Omental fat pad (tissue), 3 donors: ENCODE measurements at regions not wholly inside any gene's neighbourhood (a gene's known extent, or its start where the extent isn't known, plus 50 kb on each side); places are given as distances from the start of the nearest gene placed in this dataset.

Experiments used
- ATAC-seq: fragments of 150-250 bp; one replicate; pipeline ENCODE4 v1.9.1; 2016; ENCODE audit warnings: mild to moderate bottlenecking, moderate library complexity; ENCODE audit not compliant: low FRiP score
- DNase-seq: peaks from one replicate; pipeline ENCODE4 v3.0.0-alpha.2; 2019; ENCODE audit warnings: low spot score
- CTCF ChIP-seq, 3 donors: fragments of 450-650 bp; IDR thresholded peaks; one replicate each; pipeline ENCODE4 v1.5.1; 2016 to 2017; ENCODE audit warnings: antibody characterized with exemption in 3 of 3, mild to moderate bottlenecking in 3 of 3, moderate library complexity in 2 of 3

DNA sequence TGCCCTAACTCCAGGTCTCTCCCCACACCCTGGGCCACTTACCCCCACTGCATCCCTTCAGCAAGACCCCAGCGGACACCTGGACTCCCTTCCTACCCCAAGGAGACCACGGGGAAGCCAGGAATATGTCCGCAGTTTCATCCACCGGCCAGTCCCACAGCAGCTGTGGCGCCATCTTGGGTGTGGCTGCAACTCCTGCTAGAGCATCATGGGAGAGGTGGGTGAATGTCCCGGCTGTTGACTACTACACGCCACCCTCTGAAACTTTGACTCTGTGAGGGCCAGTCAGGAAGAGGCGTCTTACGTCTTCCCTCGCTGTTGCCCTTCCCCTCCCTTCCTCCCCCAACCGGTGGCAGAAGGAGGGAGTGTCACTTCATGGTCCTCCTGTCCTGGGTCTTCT, 238.3 kb upstream of the RNF32 start:
- no peak for DNase-seq
- TF ChIP-seq CTCF (IDR thresholded peaks at IDR 0.05): no peak
- ATAC-seq: no peak

GRCh38 chr7:156401617-156402016, 239.0 kb upstream of the RNF32 start:
- ATAC-seq (no peak), DNase-seq (no peak)

DNA sequence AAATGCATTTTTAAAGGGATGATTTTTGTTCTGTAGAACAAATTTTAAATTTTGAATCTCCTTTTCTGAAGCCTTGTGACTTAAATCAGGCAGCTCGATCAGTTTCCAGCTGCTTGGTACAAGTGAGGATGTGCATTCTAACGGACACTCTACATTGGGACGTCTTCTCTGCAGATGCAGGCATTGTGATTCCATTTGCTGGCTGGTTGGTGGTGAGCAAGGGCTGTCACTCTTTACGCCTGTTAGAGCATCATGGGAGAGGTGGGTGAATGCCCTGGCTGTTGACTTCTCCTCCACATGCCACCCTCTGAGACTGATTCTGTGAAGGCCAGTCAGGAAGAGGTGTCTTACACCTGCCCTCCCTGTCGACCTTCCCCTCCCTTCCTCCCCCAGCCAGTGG, 240.5 kb upstream of the RNF32 start:
- no peak for DNase-seq
- ATAC-seq: no peak
- TF ChIP-seq CTCF (IDR thresholded peaks at IDR 0.05): no peak

More at GRCh38 chr7:156401617-156402016, 239.0 kb upstream of the RNF32 start:
- no peak for TF ChIP-seq CTCF (IDR thresholded peaks at IDR 0.05)

- ATAC-seq (no peak), DNase-seq (no peak)
- no peak for TF ChIP-seq CTCF (IDR thresholded peaks at IDR 0.05)
Observed at GRCh38 chr7:156397249-156397648, 243.3 kb upstream of the RNF32 start.

DNA sequence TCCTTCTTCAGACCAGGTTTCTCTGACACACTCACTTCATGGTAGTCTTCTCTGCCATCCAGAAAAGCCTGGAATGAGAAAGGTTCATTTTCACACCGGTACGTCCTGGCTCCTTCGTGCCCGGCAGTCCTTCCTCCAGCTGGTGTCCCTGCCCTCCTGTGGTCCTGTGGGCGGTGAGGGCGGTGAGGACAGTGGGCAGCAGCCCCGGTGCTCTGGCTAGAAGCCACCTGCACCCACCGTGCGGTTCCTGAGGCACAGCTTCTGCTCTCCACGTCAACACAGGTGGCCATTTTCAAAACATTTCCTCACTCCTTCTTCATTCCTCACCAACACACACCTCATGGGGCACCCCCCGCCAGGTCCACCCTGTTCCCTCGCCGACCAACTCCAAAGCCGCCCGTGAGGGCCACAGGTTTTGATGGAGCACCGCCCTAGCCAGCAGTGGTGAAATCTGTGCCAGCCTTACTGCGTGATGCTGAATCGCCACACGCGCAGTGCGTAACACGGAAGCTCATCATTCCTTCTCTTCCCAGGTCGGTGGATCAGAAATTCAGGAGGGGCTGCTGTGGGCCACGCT, 251.4 kb upstream of the RNF32 start:
- DNase-seq: no peak
- ATAC-seq: peak; percentile 37
- no peak for TF ChIP-seq CTCF (IDR thresholded peaks at IDR 0.05)

- TF ChIP-seq CTCF (IDR thresholded peaks at IDR 0.05): no peak
- ATAC-seq (no peak), DNase-seq (no peak)
Observed at GRCh38 chr7:156386097-156386496, 254.5 kb upstream of the RNF32 start.

DNA sequence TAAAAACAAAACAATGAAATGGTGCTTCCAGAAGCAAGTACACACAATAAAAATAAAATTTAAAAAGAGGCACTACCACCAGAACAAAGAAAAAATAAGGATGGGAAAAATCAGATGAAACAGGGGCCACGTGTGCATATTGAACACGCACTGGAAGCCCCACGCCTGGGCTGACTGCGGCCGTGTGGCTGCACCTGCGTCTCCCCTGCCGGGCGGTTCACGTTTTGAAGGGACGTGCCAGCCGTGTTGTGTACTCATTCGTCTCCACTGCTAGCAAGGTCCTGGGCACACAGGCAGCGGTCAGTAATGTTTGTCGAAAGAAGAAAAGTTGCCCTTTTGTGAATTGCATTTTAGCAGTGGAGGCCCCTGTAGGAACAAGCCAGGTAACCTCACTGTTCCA, 255.9 kb upstream of the RNF32 start:
- no peak for TF ChIP-seq CTCF (IDR thresholded peaks at IDR 0.05)
- no peak for DNase-seq
- ATAC-seq: no peak
